ENCODE measurements at regions not wholly inside any gene's neighbourhood (a gene's known extent, or its start where the extent isn't known, plus 50 kb on each side); places are given as distances from the start of the nearest gene placed in this dataset.

DNA sequence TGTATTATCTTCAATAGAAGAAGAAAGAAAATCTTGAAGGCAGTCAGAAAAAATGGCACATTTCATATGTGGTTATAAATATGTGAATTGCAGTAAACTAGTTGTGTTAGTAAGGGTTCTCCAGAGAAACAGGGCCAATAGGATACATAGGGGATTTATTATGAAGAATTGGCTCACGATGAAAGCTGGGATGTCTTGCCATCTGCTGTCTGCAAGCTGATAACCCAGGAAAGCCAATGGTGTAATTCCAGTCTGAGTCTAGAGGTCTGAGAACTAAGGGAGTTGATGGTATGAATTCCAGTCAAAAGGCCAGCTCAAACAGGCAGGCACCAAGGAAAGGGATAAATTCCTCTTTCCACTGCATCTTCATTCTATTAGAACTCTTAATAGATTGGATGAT is 362.4 kb downstream of the KCNJ3 start:
- CTCF ChIA-PET (ENCODE audit: low intra/inter-chr PET ratio), result no interaction called here
- intact Hi-C loops (cut with micrococcal nuclease), result no loop called here
- FAIRE-seq, result no peak
- TF ChIP-seq JUN (IDR thresholded peaks at IDR 0.05; ENCODE audit: borderline replicate concordance, low read depth, low read length) (no peak), JUN (CRISPR knock-in tag; IDR thresholded peaks at IDR 0.05; ENCODE audit: borderline replicate concordance) (no peak), ZNF398 (CRISPR knock-in tag; IDR thresholded peaks at IDR 0.05) (no peak), BRD9 (IDR thresholded peaks at IDR 0.05; ENCODE audit: low read depth, partially characterized antibody) (no peak), TEAD4 (IDR thresholded peaks at IDR 0.05; ENCODE audit: low read length) (no peak), TEAD4 (CRISPR knock-in tag; IDR thresholded peaks at IDR 0.05; ENCODE audit: borderline replicate concordance) (no peak), ZNF707 (CRISPR knock-in tag; conservative IDR thresholded peaks at IDR 0.05) (no peak), GATAD2B (IDR thresholded peaks at IDR 0.05; ENCODE audit: borderline replicate concordance) (no peak), GATAD2A (IDR thresholded peaks at IDR 0.05) (no peak), MGA (IDR thresholded peaks at IDR 0.05) (no peak), PYGO2 (tag; IDR thresholded peaks at IDR 0.05) (no peak)

More for the DNA sequence above, 362.4 kb downstream of the KCNJ3 start:
- Histone ChIP-seq H2AFZ (ENCODE audit: low read depth, low read length) (no peak overlapping the region), H3K27ac (ENCODE audit: extremely low read depth, low read depth, low read length) (no peak overlapping the region), H3K4me3 (no peak overlapping the region), H3K4me1 (replicated peaks in 1 of 2; ENCODE audit: control insufficient read depth in 2 of 2, insufficient read depth in 2 of 2, low read length in 2 of 2) (no peaks in the 10 kb centered on the region), H3K9ac (ENCODE audit: insufficient read depth in 1 of 2, low read depth in 2 of 2, low read length in 2 of 2) (no peak overlapping the region), H3K9me3 (replicated peaks; ENCODE audit: control insufficient read depth, insufficient read depth, low read depth, low read length) (no peaks in the 10 kb centered on the region; the same call in none of the 2 replicates), H3K9me1 (ENCODE audit: control insufficient read depth, insufficient read depth, low read length) (no peaks in the 10 kb centered on the region), H3K79me2 (ENCODE audit: control insufficient read depth, insufficient read depth, low read length) (no peaks in the 10 kb centered on the region), H3K27me3 (ENCODE audit: control insufficient read depth in 2 of 2, insufficient read depth in 2 of 2, low read length in 2 of 2) (no peaks in the 10 kb centered on the region), H4K20me1 (replicated peaks; ENCODE audit: control insufficient read depth, insufficient read depth, low read length) (no peaks in the 10 kb centered on the region), H3K36me3 (ENCODE audit: control insufficient read depth, insufficient read depth, low read length) (no peaks in the 10 kb centered on the region), H3K4me2 (ENCODE audit: insufficient read depth, low read length) (no peak overlapping the region)
- no peak for DNase-seq (ENCODE audit: extremely low read depth in 1 of 4, low spot score in 3 of 4)
- WGBS (ENCODE audit: insufficient coverage, low coverage, missing lambda C conversion rate), result 0% methylated on average over 1 of the region's 1 CpG
- no TSS peak for BruUV-seq (replicated peaks)
- in situ Hi-C loops (cut with MboI), result no loop called here
- no peak for ATAC-seq
- POLR2A ChIA-PET, result no interaction called here

Data from K562 (cell line).